GM12878 (cell line): ENCODE measurements at regions not wholly inside any gene's neighbourhood (a gene's known extent, or its start where the extent isn't known, plus 50 kb on each side); places are given as distances from the start of the nearest gene placed in this dataset.

Experiments used
- ATAC-seq: fragments of 200-7000 bp; cut with Tn5 transposase; 3 replicates; pipeline ENCODE4 v1.9.1; 2020; ENCODE audit warnings: mild to moderate bottlenecking, moderate library complexity
- BruUV-seq: library from RNA; stranded (reverse); fragments of 400-500 nt; replicated peaks from 2 replicates; lab custom pipeline; 2021; lab: Mats Ljungman, UMichigan
- CTCF ChIA-PET: fragments of 300-600 bp; sonication (Branson Sonifier 250); formaldehyde crosslinking; extraction: SDS; loops from one replicate; lab custom pipeline; 2021; ENCODE audit warnings: inconsistent platforms; lab: Yijun Ruan, JAX
- POLR2A ChIA-PET: fragments of 350-600 bp; formaldehyde crosslinking; extraction: SDS; loops from one replicate; lab custom pipeline; 2021; ENCODE audit warnings: inconsistent platforms; lab: Charles Lee
- RAD21 ChIA-PET: fragments of 300-600 bp; sonication (Branson Sonifier 250); formaldehyde crosslinking; loops from one replicate; lab custom pipeline; 2023; ENCODE audit warnings: antibody characterized with exemption; ENCODE audit not compliant: unreplicated experiment; lab: Charles Lee
- SMC1A ChIA-PET: fragments of 300-600 bp; sonication (Branson Sonifier 250); formaldehyde crosslinking; loops from one replicate; lab custom pipeline; 2023; ENCODE audit not compliant: unreplicated experiment, uncharacterized antibody; lab: Charles Lee
- DNase-seq: peaks from one replicate; pipeline ENCODE4 v3.0.0-alpha.2; 2011; ENCODE audit warnings: low read depth, low spot score
- FAIRE-seq: peaks from 3 replicates; lab custom pipeline; 2011; peaks lifted over from hg19 to GRCh38; lab: Jason Lieb, UNC
- H2AFZ ChIP-seq: 2 replicates; pipeline ENCODE4 v1.6.0; 2011; ENCODE audit warnings: low read depth, low read length, control low read depth; ENCODE audit not compliant: control insufficient read depth
- H3K27ac ChIP-seq: 2 replicates; pipeline ENCODE4 v1.5.1; 2011; ENCODE audit warnings: control low read depth; ENCODE audit not compliant: control insufficient read depth, insufficient read depth
- H3K27me3 ChIP-seq, 2 experiments: replicated peaks in 1 of 2; 2 replicates each; pipeline versions ENCODE4 v1.6.0 to v1.6.1; 2011; ENCODE audit warnings: low read length in 1 of 2; ENCODE audit not compliant: control insufficient read depth in 2 of 2, insufficient read depth in 2 of 2
- H3K36me3 ChIP-seq, 2 experiments: 2 replicates each; pipeline ENCODE4 v1.5.1; 2011; ENCODE audit warnings: low read length in 1 of 2; ENCODE audit not compliant: control insufficient read depth in 2 of 2, insufficient read depth in 2 of 2
- H3K4me1 ChIP-seq: 2 replicates; pipeline ENCODE4 v1.6.1; 2011; ENCODE audit warnings: mild to moderate bottlenecking, low read length, moderate library complexity, mixed read lengths; ENCODE audit not compliant: control insufficient read depth, insufficient read depth
- H3K4me2 ChIP-seq: 2 replicates; pipeline ENCODE4 v1.6.0; 2011; ENCODE audit warnings: control low read depth; ENCODE audit not compliant: control insufficient read depth, insufficient read depth
- H3K4me3 ChIP-seq: fragments of 200-600 bp; sonication (generic); 2 replicates; pipeline ENCODE4 v1.5.1; 2016
- H3K79me2 ChIP-seq: 2 replicates; pipeline ENCODE4 v1.6.0; 2011; ENCODE audit warnings: low read length; ENCODE audit not compliant: control insufficient read depth, insufficient read depth
- H3K9ac ChIP-seq: 2 replicates; pipeline ENCODE4 v1.8.0; 2011; ENCODE audit warnings: low read length, control low read depth, mixed read lengths; ENCODE audit not compliant: control insufficient read depth, insufficient read depth
- H3K9me3 ChIP-seq: replicated peaks from 3 replicates; pipeline ENCODE4 v1.5.1; 2011; ENCODE audit warnings: mild to moderate bottlenecking, low read length; ENCODE audit not compliant: control insufficient read depth, insufficient read depth
- H4K20me1 ChIP-seq: 2 replicates; pipeline ENCODE4 v1.6.0; 2011; ENCODE audit not compliant: control insufficient read depth, insufficient read depth
- TARDBP ChIP-seq: IDR thresholded peaks from 2 replicates; pipeline ENCODE4 v1.6.1; 2016; ENCODE audit warnings: borderline replicate concordance
- USF2 ChIP-seq: IDR thresholded peaks from 2 replicates; pipeline ENCODE4 v1.6.1; 2011; ENCODE audit warnings: low read depth, low read length, improper control_type of control experiment, borderline replicate concordance
- WGBS: methylation state at CpG from one replicate; pipeline ENCODE4 v1.1.6; 2016; ENCODE audit warnings: low lambda C conversion rate; ENCODE audit not compliant: insufficient replicate concordance, insufficient coverage; ENCODE audit errors: missing lambda C conversion rate; 5-methylcytosine and 5-hydroxymethylcytosine counted together
- in situ Hi-C: fragments of 300-500 bp; cut with MboI; formaldehyde crosslinking; loops from 9 replicates; pipeline ENCODE4 v1.14.3; 2018; ENCODE audit warnings: mixed read lengths
- intact Hi-C: fragments of 100-400 bp; cut with micrococcal nuclease; formaldehyde crosslinking; loops from one replicate; pipeline ENCODE4 v1.14.2; 2022; ENCODE audit not compliant: unreplicated experiment

- RAD21 ChIA-PET: no interaction called here
- WGBS: 11% methylated on average over 16 of the region's 16 CpGs
These were observed 212.4 kb upstream of the C14orf180 start for GRCh38 chr14:104366931-104367865.

More at GRCh38 chr14:104366931-104367865, 212.4 kb upstream of the C14orf180 start:
- FAIRE-seq (no peak), ATAC-seq (no peak), DNase-seq (no peak)
- Histone ChIP-seq H3K4me2 (no peak overlapping the region), H3K36me3 (no peaks in the 10 kb centered on the region), H3K9ac (no peak overlapping the region), H4K20me1 (no peaks in the 10 kb centered on the region), H3K4me3 (no peak overlapping the region), H3K27me3 (no peaks in the 10 kb centered on the region; a peak in 2 of 4 replicates), H3K79me2 (no peaks in the 10 kb centered on the region), H3K4me1 (no peaks in the 10 kb centered on the region), H2AFZ (no peak overlapping the region), H3K9me3 (no peaks in the 10 kb centered on the region), H3K27ac (no peak overlapping the region)
- CTCF ChIA-PET: no interaction called here
- SMC1A ChIA-PET: no interaction called here
- in situ Hi-C loops (no loop called here), intact Hi-C loops (no loop called here)
- no TSS peak for BruUV-seq
- TF ChIP-seq USF2 (no peak), TARDBP (no peak)
- POLR2A ChIA-PET: no interaction called here
